Dendritic cell treated with granulocyte-macrophage colony-stimulating factor and Interleukin-4, amounts not matched to agents 40 ng/mL and 50 ng/mL, for 4 days (primary cell): ENCODE measurements at regions not wholly inside any gene's neighbourhood (a gene's known extent, or its start where the extent isn't known, plus 50 kb on each side); places are given as distances from the start of the nearest gene placed in this dataset.

Source experiments
- H3K27ac Mint-ChIP-seq: one replicate; pipeline ENCODE4 v1.8.0; 2022; ENCODE audit warnings: mild to moderate bottlenecking, mixed read lengths
- H3K27me3 Mint-ChIP-seq: one replicate; pipeline ENCODE4 v1.8.0; 2022; ENCODE audit warnings: mild to moderate bottlenecking, mixed read lengths
- H3K36me3 Mint-ChIP-seq: one replicate; pipeline ENCODE4 v1.8.0; 2022; ENCODE audit warnings: low read depth, mixed read lengths
- H3K4me1 Mint-ChIP-seq: one replicate; pipeline ENCODE4 v1.8.0; 2022; ENCODE audit warnings: low read depth, mixed read lengths
- H3K4me3 Mint-ChIP-seq: one replicate; pipeline ENCODE4 v1.8.0; 2022; ENCODE audit warnings: mild to moderate bottlenecking, moderate library complexity, mixed read lengths
- H3K9me3 Mint-ChIP-seq: one replicate; pipeline ENCODE4 v1.8.0; 2022; ENCODE audit warnings: mixed read lengths
- intact Hi-C: fragments of 100-400 bp; cut with micrococcal nuclease; formaldehyde crosslinking; loops from one replicate; pipeline ENCODE4 v1.15.0; 2022

DNA sequence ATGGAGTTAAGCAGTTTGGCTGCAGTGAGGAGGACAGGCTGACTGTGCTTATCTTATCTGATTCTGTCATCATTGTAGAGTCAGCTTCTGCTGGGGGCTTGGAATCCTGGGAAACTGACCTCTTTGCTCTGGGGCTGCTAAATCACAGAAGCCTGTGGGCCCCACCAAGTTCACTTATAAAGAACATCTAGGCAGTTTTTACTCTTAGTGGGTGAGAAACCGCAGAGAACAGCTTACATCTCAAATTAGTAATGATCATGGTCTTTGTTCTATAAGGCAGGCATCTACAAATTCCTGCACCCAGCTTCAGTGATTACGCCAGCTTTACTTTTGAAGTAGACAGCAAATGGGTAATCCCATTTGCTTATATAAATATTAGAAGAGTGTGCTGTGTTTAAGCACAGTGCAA lies 75.7 kb downstream of the ZC3H11B start:
- intact Hi-C loops, result no loop called here
- Mint-ChIP-seq H3K27me3 (peaks cover 30% of the 10 kb centered on the region), H3K4me1 (peaks cover 25% of the 10 kb centered on the region), H3K4me3 (no peak overlapping the region), H3K9me3 (peaks cover 6% of the 10 kb centered on the region), H3K27ac (no peak overlapping the region), H3K36me3 (no peaks in the 10 kb centered on the region)

DNA sequence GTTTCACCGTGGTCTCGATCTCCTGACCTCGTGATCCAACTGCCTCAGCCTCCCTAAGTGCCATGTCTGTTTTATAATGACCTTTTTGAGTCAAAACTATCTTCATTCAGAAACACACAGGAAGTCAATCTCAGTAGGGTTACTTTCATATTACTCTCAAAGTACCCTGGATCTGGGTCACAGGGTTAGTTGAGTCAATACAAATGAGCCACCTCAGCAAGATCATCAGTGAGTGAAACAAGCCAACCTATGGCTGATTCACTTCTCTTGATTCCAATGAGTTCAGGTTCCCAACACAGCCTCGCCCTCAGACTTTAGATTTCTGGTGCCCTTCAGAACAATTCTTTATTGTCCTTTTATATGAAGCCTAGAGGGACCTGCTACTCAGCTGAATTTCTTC lies 76.9 kb downstream of the ZC3H11B start:
- peaks cover 32% of the 10 kb centered on the region for H3K27me3 Mint-ChIP-seq
- intact Hi-C loops, result no loop called here
- no peak overlapping the region for H3K27ac Mint-ChIP-seq
- H3K4me1 Mint-ChIP-seq, result peaks cover 25% of the 10 kb centered on the region
- peaks cover 8% of the 10 kb centered on the region for H3K9me3 Mint-ChIP-seq
- no peak overlapping the region for H3K4me3 Mint-ChIP-seq
- no peaks in the 10 kb centered on the region for H3K36me3 Mint-ChIP-seq

DNA sequence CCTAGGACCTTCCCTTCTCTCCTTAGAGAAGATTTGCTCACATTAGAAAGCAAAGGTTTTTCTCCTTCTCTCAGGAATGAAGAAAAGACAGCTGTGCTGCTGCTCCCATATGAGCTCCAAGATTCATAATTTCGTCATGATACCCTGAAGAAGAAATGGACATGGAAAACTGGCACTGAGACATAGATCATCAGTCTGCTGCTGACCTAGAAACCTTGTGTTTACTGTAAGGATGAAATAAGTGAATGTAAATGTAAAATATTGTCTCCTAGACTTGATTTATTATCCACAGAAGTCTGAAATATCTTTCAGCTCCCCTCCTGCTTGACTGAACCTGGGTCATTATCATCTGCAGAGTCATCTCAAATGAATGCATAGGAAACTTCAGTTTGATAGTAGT lies 77.9 kb downstream of the ZC3H11B start:
- Mint-ChIP-seq H3K9me3 (peaks cover 8% of the 10 kb centered on the region), H3K27ac (no peak overlapping the region), H3K27me3 (peaks cover 32% of the 10 kb centered on the region), H3K36me3 (no peaks in the 10 kb centered on the region), H3K4me3 (no peak overlapping the region), H3K4me1 (peaks cover 24% of the 10 kb centered on the region)
- intact Hi-C loops, result no loop called here

- Mint-ChIP-seq H3K9me3 (peaks cover 17% of the 10 kb centered on the region), H3K27ac (no peak overlapping the region), H3K36me3 (no peaks in the 10 kb centered on the region), H3K27me3 (peaks cover 32% of the 10 kb centered on the region), H3K4me3 (no peak overlapping the region), H3K4me1 (peaks cover 26% of the 10 kb centered on the region)
- intact Hi-C loops, result no loop called here
Measured at GRCh38 chr1:219533280-219533679, 79.6 kb downstream of the ZC3H11B start.

DNA sequence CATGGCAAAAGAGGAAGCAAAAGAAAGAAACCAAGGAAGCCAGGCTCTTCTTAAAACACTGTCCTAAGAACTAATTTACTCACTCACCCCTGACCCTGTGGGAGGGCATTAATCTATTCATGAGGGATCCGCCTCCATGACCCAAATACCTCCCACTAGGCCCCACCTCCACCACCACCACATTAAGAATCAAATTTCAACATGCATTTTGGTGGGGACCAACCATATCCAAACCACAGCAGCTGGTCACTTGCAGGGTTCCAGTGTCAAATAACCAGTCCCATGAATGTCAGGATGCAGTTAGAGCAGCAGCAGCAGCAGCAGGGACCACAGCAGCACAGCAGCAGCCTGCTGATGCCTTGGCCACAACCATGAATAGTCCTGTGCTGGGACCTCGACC lies 83.8 kb downstream of the ZC3H11B start:
- intact Hi-C loops, result no loop called here
- H3K4me1 Mint-ChIP-seq, result peaks cover 24% of the 10 kb centered on the region
- H3K9me3 Mint-ChIP-seq, result peaks cover 17% of the 10 kb centered on the region
- no peak overlapping the region for H3K4me3 Mint-ChIP-seq
- H3K36me3 Mint-ChIP-seq, result no peaks in the 10 kb centered on the region
- peaks cover 16% of the 10 kb centered on the region for H3K27me3 Mint-ChIP-seq
- H3K27ac Mint-ChIP-seq, result no peak overlapping the region

GRCh38 chr1:219528633-219529032 lies 84.3 kb downstream of the ZC3H11B start:
- peaks cover 18% of the 10 kb centered on the region for H3K27me3 Mint-ChIP-seq
- H3K9me3 Mint-ChIP-seq, result peaks cover 17% of the 10 kb centered on the region
- H3K4me1 Mint-ChIP-seq, result peaks cover 24% of the 10 kb centered on the region
- intact Hi-C loops, result no loop called here
- H3K4me3 Mint-ChIP-seq, result no peak overlapping the region
- H3K36me3 Mint-ChIP-seq, result no peaks in the 10 kb centered on the region
- no peak overlapping the region for H3K27ac Mint-ChIP-seq

DNA sequence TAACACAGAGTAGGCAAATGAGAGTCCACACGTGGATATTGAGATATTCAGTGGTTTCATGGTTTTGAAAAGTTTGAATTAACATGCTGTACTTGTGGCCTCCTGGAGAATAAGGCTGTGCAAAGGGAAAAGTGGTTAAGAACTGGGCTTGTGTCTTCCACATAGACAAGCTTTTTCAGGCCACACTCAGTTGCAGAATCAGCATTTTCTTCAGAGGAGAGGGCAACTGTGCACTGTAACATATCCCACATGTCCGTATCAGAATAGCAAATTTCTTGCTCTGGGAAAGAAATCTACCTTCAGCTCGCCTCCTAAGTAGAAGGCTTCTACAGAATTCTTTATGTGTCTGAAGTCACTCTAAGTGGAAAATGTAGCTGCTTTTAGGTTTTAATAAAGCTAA lies 84.9 kb downstream of the ZC3H11B start:
- Mint-ChIP-seq H3K27ac (no peak overlapping the region), H3K4me3 (no peak overlapping the region), H3K9me3 (peaks cover 17% of the 10 kb centered on the region), H3K36me3 (no peaks in the 10 kb centered on the region), H3K4me1 (peaks cover 24% of the 10 kb centered on the region), H3K27me3 (peaks cover 15% of the 10 kb centered on the region)
- intact Hi-C loops, result no loop called here

DNA sequence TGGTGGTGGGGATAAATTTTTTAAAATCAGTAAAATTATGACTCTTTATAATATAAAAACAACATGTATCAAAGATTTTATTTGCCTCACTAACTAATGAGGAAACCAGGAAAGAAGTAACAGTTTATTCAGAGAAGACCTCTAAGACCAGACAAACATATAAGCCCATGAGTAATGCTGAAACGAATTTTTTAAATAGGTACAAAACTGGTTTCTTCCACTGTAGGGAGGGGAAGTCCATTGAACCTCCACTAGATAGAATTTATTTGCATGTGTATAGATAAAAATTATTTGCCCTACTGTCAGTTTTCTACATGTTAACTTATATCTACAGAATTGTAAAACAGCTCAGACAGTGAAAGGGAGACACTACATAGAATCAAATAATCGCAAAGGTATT lies 86.8 kb downstream of the ZC3H11B start:
- H3K4me1 Mint-ChIP-seq, result peaks cover 19% of the 10 kb centered on the region
- peaks cover 9% of the 10 kb centered on the region for H3K9me3 Mint-ChIP-seq
- intact Hi-C loops, result no loop called here
- H3K4me3 Mint-ChIP-seq, result no peak overlapping the region
- H3K36me3 Mint-ChIP-seq, result no peaks in the 10 kb centered on the region
- peaks cover 8% of the 10 kb centered on the region for H3K27me3 Mint-ChIP-seq
- H3K27ac Mint-ChIP-seq, result no peak overlapping the region

- intact Hi-C loops, result no loop called here
- H3K27me3 Mint-ChIP-seq, result peaks cover 9% of the 10 kb centered on the region
Measured at GRCh38 chr1:219523411-219523810, 89.5 kb downstream of the ZC3H11B start.

GRCh38 chr1:219521325-219521724 lies 91.6 kb downstream of the ZC3H11B start:
- no peak overlapping the region for H3K27ac Mint-ChIP-seq
- no peak overlapping the region for H3K4me3 Mint-ChIP-seq
- peaks cover 9% of the 10 kb centered on the region for H3K27me3 Mint-ChIP-seq
- H3K36me3 Mint-ChIP-seq, result no peaks in the 10 kb centered on the region
- intact Hi-C loops, result no loop called here
- no peaks in the 10 kb centered on the region for H3K4me1 Mint-ChIP-seq
- H3K9me3 Mint-ChIP-seq, result no peaks in the 10 kb centered on the region

More at GRCh38 chr1:219523411-219523810, 89.5 kb downstream of the ZC3H11B start:
- no peak overlapping the region for H3K27ac Mint-ChIP-seq
- H3K36me3 Mint-ChIP-seq, result no peaks in the 10 kb centered on the region
- no peaks in the 10 kb centered on the region for H3K9me3 Mint-ChIP-seq
- no peaks in the 10 kb centered on the region for H3K4me1 Mint-ChIP-seq
- no peak overlapping the region for H3K4me3 Mint-ChIP-seq

DNA sequence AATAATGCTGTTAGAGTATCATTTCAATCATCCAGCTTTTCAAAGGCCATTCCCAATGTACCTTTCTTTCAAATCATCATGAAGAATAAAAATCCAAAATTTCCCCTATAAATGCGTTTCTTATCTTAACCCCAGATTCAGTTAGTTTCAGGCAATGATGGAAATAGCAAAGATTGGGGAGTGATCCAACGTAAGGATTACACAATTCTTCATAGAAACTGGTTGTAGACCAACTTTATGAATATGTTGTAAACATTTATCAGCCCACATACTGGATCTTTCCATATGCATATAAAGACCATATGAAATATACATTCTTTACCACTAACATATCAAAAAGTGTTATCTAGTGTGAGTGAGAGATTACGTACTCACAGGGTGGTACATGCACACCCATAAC lies 92.7 kb downstream of the ZC3H11B start:
- Mint-ChIP-seq H3K4me3 (no peak overlapping the region), H3K4me1 (no peaks in the 10 kb centered on the region), H3K27ac (no peak overlapping the region), H3K27me3 (peaks cover 13% of the 10 kb centered on the region), H3K9me3 (no peaks in the 10 kb centered on the region), H3K36me3 (no peaks in the 10 kb centered on the region)
- intact Hi-C loops, result no loop called here

DNA sequence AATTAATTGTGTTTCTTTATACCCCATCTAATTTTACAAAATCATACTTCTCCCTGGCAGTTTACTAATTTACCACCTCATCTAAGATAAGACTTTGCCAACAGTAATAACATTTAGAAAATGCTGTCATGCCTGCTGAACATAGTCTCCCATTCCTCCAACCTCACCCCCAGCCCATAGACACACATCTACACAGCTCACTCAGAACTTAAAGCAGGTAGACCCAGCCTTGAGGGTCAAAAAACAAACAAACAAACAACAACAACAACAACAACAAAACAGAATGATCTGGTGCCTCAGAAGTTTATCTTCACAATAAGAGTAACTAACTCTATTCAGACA lies 94.0 kb downstream of the ZC3H11B start:
- Mint-ChIP-seq H3K27ac (no peak overlapping the region), H3K36me3 (no peaks in the 10 kb centered on the region), H3K4me1 (peaks cover 5% of the 10 kb centered on the region), H3K27me3 (peaks cover 13% of the 10 kb centered on the region), H3K9me3 (no peaks in the 10 kb centered on the region), H3K4me3 (no peak overlapping the region)
- intact Hi-C loops, result no loop called here

GRCh38 chr1:219518168-219518906 lies 94.6 kb downstream of the ZC3H11B start:
- Mint-ChIP-seq H3K36me3 (no peaks in the 10 kb centered on the region), H3K4me1 (peaks cover 7% of the 10 kb centered on the region), H3K9me3 (no peaks in the 10 kb centered on the region), H3K27me3 (peaks cover 9% of the 10 kb centered on the region), H3K27ac (no peak overlapping the region), H3K4me3 (no peak overlapping the region)
- intact Hi-C loops, result no loop called here

DNA sequence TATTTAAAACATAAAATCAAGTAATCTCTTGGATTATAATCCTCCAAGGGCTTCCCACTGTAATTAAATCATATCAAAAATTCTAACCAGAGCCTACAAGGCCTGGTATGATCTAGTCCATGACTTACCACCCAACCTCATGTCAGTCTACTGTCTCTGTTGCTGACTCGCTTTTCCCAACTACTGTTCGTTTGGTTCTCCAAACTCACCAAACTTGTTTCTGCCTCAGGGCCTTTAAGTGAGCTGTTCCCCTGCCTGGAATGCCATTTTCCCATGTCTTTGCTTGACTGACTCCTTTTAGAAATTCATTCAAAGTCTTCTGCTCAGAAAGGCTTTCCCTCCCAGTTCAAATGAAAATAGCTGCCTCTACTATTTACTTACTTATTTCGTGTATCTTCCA lies 95.9 kb downstream of the ZC3H11B start:
- Mint-ChIP-seq H3K4me3 (no peak overlapping the region), H3K4me1 (peaks cover 7% of the 10 kb centered on the region), H3K27ac (no peak overlapping the region), H3K27me3 (peaks cover 9% of the 10 kb centered on the region), H3K9me3 (no peaks in the 10 kb centered on the region), H3K36me3 (no peaks in the 10 kb centered on the region)
- intact Hi-C loops, result no loop called here

DNA sequence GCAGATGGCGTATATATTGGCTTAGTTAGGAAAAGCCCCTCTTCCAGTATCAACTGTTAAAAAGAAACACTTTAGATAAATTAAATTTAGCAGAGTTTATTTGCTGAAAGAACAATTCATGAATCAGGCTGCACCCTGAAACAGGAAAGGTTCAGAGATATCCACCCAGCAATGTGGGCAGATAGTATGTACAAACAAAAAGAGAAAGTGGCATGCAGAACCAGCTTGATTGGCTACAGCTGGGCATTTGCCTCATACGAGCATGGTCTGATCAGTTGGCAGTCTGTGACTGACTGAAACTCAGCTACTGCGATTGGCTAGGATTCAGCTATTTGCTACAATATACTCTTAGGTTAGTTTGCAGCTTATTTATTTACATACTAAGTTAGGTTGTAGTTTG lies 98.2 kb downstream of the ZC3H11B start:
- Mint-ChIP-seq H3K9me3 (no peaks in the 10 kb centered on the region), H3K27ac (no peak overlapping the region), H3K27me3 (peaks cover 9% of the 10 kb centered on the region), H3K36me3 (no peaks in the 10 kb centered on the region), H3K4me1 (peaks cover 7% of the 10 kb centered on the region), H3K4me3 (no peak overlapping the region)
- intact Hi-C loops, result no loop called here
